KMS-11 (cell line): ENCODE measurements at regions not wholly inside any gene's neighbourhood (a gene's known extent, or its start where the extent isn't known, plus 50 kb on each side); places are given as distances from the start of the nearest gene placed in this dataset.

Experiments
- H2AFZ ChIP-seq: fragments of 200-600 bp; sonication (generic); 2 replicates; pipeline ENCODE4 v1.6.1; 2016; ENCODE audit warnings: antibody characterized with exemption, mixed run types, low read depth
- H3K27ac ChIP-seq: fragments of 200-600 bp; sonication (generic); 2 replicates; pipeline ENCODE4 v1.6.1; 2016; ENCODE audit warnings: mild to moderate bottlenecking, mixed run types
- H3K27me3 ChIP-seq: fragments of 200-600 bp; sonication (generic); 2 replicates; pipeline ENCODE4 v1.6.1; 2017; ENCODE audit warnings: mild to moderate bottlenecking, low read depth, mixed run types, moderate library complexity; ENCODE audit not compliant: insufficient read depth
- H3K36me3 ChIP-seq: fragments of 200-600 bp; sonication (generic); 2 replicates; pipeline ENCODE4 v1.6.1; 2017; ENCODE audit warnings: mild to moderate bottlenecking, mixed run types; ENCODE audit not compliant: insufficient read depth
- H3K4me1 ChIP-seq: fragments of 200-600 bp; sonication (generic); 2 replicates; pipeline ENCODE4 v1.6.1; 2016; ENCODE audit warnings: mild to moderate bottlenecking, low read depth, mixed run types; ENCODE audit not compliant: poor library complexity, severe bottlenecking
- H3K4me2 ChIP-seq: fragments of 200-600 bp; sonication (generic); 2 replicates; pipeline ENCODE4 v1.7.0; 2016; ENCODE audit warnings: mild to moderate bottlenecking, mixed run types
- H3K4me3 ChIP-seq: fragments of 200-600 bp; sonication (generic); IDR thresholded peaks from 2 replicates; pipeline ENCODE4 v1.6.1; 2017; ENCODE audit warnings: low read depth, low read length, mixed read lengths; ENCODE audit not compliant: insufficient read depth
- H3K79me2 ChIP-seq: fragments of 200-600 bp; sonication (generic); 2 replicates; pipeline ENCODE4 v1.6.1; 2016; ENCODE audit warnings: low read depth, mixed run types; ENCODE audit not compliant: insufficient read depth
- H3K9ac ChIP-seq: fragments of 200-600 bp; sonication (generic); 2 replicates; pipeline ENCODE4 v1.6.1; 2016; ENCODE audit warnings: mild to moderate bottlenecking, mixed run types
- H4K20me1 ChIP-seq: fragments of 200-600 bp; sonication (generic); 2 replicates; pipeline ENCODE4 v1.6.1; 2016; ENCODE audit warnings: mild to moderate bottlenecking, mixed run types; ENCODE audit not compliant: insufficient read depth
- TF ChIP-seq, protein P1 (sequence below): fragments of 200-600 bp; sonication (generic); conservative IDR thresholded peaks from 2 replicates; pipeline ENCODE4 v1.6.1; 2017; ENCODE audit warnings: low read depth, mild to moderate bottlenecking, antibody characterized with exemption, low read length, moderate library complexity, mixed read lengths

GRCh38 chr20:53685070-53685595 is 91.5 kb upstream of the ZNF217 start:
- TF ChIP-seq, protein P1, sequence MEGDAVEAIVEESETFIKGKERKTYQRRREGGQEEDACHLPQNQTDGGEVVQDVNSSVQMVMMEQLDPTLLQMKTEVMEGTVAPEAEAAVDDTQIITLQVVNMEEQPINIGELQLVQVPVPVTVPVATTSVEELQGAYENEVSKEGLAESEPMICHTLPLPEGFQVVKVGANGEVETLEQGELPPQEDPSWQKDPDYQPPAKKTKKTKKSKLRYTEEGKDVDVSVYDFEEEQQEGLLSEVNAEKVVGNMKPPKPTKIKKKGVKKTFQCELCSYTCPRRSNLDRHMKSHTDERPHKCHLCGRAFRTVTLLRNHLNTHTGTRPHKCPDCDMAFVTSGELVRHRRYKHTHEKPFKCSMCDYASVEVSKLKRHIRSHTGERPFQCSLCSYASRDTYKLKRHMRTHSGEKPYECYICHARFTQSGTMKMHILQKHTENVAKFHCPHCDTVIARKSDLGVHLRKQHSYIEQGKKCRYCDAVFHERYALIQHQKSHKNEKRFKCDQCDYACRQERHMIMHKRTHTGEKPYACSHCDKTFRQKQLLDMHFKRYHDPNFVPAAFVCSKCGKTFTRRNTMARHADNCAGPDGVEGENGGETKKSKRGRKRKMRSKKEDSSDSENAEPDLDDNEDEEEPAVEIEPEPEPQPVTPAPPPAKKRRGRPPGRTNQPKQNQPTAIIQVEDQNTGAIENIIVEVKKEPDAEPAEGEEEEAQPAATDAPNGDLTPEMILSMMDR = no peak
- Histone ChIP-seq H2AFZ (peak overlapping the region; percentile 68; the same call in 1 of the 2 replicates), H3K27ac (peak overlapping the region; percentile 87)

GRCh38 chr20:53683506-53683905 is 89.9 kb upstream of the ZNF217 start:
- TF ChIP-seq, protein P1 = no peak
- Histone ChIP-seq H3K4me3 (no peak overlapping the region), H3K9ac (no peak overlapping the region), H2AFZ (no peak overlapping the region), H3K4me2 (no peak overlapping the region), H3K36me3 (no peaks in the 10 kb centered on the region), H3K27ac (no peak overlapping the region), H4K20me1 (no peaks in the 10 kb centered on the region), H3K79me2 (no peaks in the 10 kb centered on the region), H3K4me1 (peaks cover 42% of the 10 kb centered on the region), H3K27me3 (no peaks in the 10 kb centered on the region)

More at GRCh38 chr20:53685070-53685595, 91.5 kb upstream of the ZNF217 start:
- H3K79me2 ChIP-seq = no peaks in the 10 kb centered on the region
- H3K4me3 ChIP-seq = no peak overlapping the region
- H3K4me2 ChIP-seq = peak overlapping the region; percentile 55; the same call in 1 of the 2 replicates
- H4K20me1 ChIP-seq = no peaks in the 10 kb centered on the region
- no peaks in the 10 kb centered on the region for H3K36me3 ChIP-seq
- H3K4me1 ChIP-seq = peaks cover 31% of the 10 kb centered on the region
- H3K27me3 ChIP-seq = no peaks in the 10 kb centered on the region
- H3K9ac ChIP-seq = no peak overlapping the region

GRCh38 chr20:53681352-53682212 is 87.9 kb upstream of the ZNF217 start:
- Histone ChIP-seq H3K27ac (no peak overlapping the region), H3K36me3 (no peaks in the 10 kb centered on the region), H3K4me3 (no peak overlapping the region), H3K4me1 (peaks cover 31% of the 10 kb centered on the region), H3K79me2 (no peaks in the 10 kb centered on the region), H4K20me1 (no peaks in the 10 kb centered on the region), H3K4me2 (no peak overlapping the region), H3K9ac (no peak overlapping the region), H3K27me3 (no peaks in the 10 kb centered on the region), H2AFZ (no peak overlapping the region)
- TF ChIP-seq, protein P1 = no peak

GRCh38 chr20:53679597-53680309 is 86.1 kb upstream of the ZNF217 start:
- Histone ChIP-seq H3K4me3 (no peak overlapping the region), H3K79me2 (no peaks in the 10 kb centered on the region), H3K4me2 (no peak overlapping the region), H3K9ac (no peak overlapping the region), H4K20me1 (no peaks in the 10 kb centered on the region), H3K36me3 (no peaks in the 10 kb centered on the region), H3K4me1 (peaks cover 13% of the 10 kb centered on the region), H3K27me3 (no peaks in the 10 kb centered on the region), H2AFZ (0 out of 2 replicates have a peak overlapping the region, but pooled peaks have one; percentile 2), H3K27ac (no peak overlapping the region)
- TF ChIP-seq, protein P1 = no peak
